Skeletal muscle tissue (tissue), 3 donors: ENCODE measurements at regions not wholly inside any gene's neighbourhood (a gene's known extent, or its start where the extent isn't known, plus 50 kb on each side); places are given as distances from the start of the nearest gene placed in this dataset.
A peak's percentile ranks its signal among the peaks of the same experiment; 100 is the strongest.

ENCODE experiments used
- H3K27ac ChIP-seq: one replicate; pipeline ENCODE4 v1.7.0; 2013; ENCODE audit warnings: mild to moderate bottlenecking, low read depth, low read length, inconsistent platforms
- H3K27me3 ChIP-seq, 3 donors: one replicate each; pipeline ENCODE4 v1.7.0; 2013; ENCODE audit warnings: low read length in 3 of 3; ENCODE audit not compliant: control insufficient read depth in 3 of 3, insufficient read depth in 3 of 3
- H3K36me3 ChIP-seq, 3 donors: one replicate each; pipeline ENCODE4 v1.7.0; 2013; ENCODE audit warnings: low read length in 3 of 3; ENCODE audit not compliant: control insufficient read depth in 3 of 3, insufficient read depth in 3 of 3
- H3K4me1 ChIP-seq, 3 donors: one replicate each; pipeline ENCODE4 v1.7.0; 2013; ENCODE audit warnings: low read length in 3 of 3, mild to moderate bottlenecking in 3 of 3; ENCODE audit not compliant: control insufficient read depth in 3 of 3, insufficient read depth in 3 of 3
- H3K4me3 ChIP-seq, 3 donors: one replicate each; pipeline ENCODE4 v1.7.0; 2013; ENCODE audit warnings: low read length in 3 of 3
- H3K9ac ChIP-seq, 3 donors: one replicate each; pipeline ENCODE4 v1.7.0; 2013; ENCODE audit warnings: low read length in 3 of 3, mild to moderate bottlenecking in 3 of 3, moderate library complexity in 2 of 3, low read depth in 1 of 3
- H3K9me3 ChIP-seq, 3 donors: one replicate each; pipeline ENCODE4 v1.7.0; 2013; ENCODE audit warnings: low read length in 3 of 3; ENCODE audit not compliant: control insufficient read depth in 3 of 3
- donor health status: Osteomylitis.

DNA sequence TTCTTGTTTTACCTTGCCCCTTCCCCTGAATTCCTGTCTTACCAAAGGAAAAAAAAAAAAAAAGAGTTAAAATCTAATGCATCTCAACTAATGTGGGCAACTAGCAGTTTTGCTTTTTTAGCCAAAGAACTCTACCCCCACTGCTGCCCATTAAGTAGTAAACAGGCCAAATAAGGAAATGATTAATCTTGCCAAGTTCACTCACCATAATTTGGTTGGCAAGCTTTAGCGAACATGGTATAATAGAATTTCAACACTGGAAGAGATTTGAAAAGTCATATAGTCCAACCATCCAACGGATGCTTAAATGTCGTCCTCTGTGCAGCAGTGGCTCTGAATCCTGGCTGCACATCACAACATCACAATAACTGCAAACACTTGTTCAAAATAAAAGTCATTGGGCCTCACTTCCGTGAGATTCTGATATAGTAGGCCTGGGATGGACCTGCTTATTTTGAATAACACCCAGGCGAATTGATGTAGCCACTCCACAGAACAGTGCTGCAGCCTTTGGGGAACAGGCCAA, 142.0 kb upstream of the UBE2E1 start:
- Histone ChIP-seq H3K9me3 (no peaks in the 10 kb centered on the region), H3K4me1 (peaks cover 0 to 4% (median 0%) of the 10 kb centered on the region in 3 donors), H3K27me3 (no peaks in the 10 kb centered on the region), H3K4me3 (no peak overlapping the region), H3K9ac (no peak overlapping the region), H3K27ac (no peak overlapping the region), H3K36me3 (no peaks in the 10 kb centered on the region)

DNA sequence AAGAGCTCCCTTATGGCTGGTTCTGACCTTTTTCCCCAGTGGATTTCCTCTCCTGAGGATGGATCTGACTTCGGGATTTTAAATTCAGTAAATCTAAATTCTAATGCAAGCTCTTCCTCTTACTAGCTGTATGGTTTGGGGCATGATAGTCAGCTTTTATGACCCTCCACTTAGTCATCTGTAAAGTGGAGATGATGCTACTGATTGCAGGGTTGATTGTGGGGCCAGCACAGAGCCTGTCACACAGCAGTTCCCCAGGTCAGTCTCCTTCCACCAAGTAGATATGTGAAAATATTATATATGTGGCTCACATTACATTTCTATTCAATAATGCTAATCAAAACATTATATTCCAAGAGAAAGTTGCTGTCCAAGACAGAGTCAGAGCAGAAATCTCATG, 141.3 kb upstream of the UBE2E1 start:
- Histone ChIP-seq H3K27me3 (no peaks in the 10 kb centered on the region), H3K4me3 (no peak overlapping the region), H3K9ac (no peak overlapping the region), H3K9me3 (no peaks in the 10 kb centered on the region), H3K27ac (no peak overlapping the region), H3K36me3 (no peaks in the 10 kb centered on the region), H3K4me1 (peaks cover 0 to 4% (median 0%) of the 10 kb centered on the region in 3 donors)

- H3K9ac ChIP-seq, result no peak overlapping the region
- no peak overlapping the region for H3K27ac ChIP-seq
- H3K36me3 ChIP-seq, result no peaks in the 10 kb centered on the region
- H3K27me3 ChIP-seq, result no peaks in the 10 kb centered on the region
- H3K4me1 ChIP-seq, result peaks cover 0 to 4% (median 0%) of the 10 kb centered on the region in 3 donors
- no peak overlapping the region for H3K4me3 ChIP-seq
- no peaks in the 10 kb centered on the region for H3K9me3 ChIP-seq
Measured at GRCh38 chr3:23665741-23666140, 140.0 kb upstream of the UBE2E1 start.

- no peaks in the 10 kb centered on the region for H3K9me3 ChIP-seq
- peaks cover 0 to under 1% (median under 1%) of the 10 kb centered on the region in 3 donors for H3K27me3 ChIP-seq
- H3K9ac ChIP-seq, result no peak overlapping the region
- H3K36me3 ChIP-seq, result no peaks in the 10 kb centered on the region
- no peak overlapping the region for H3K4me3 ChIP-seq
- H3K4me1 ChIP-seq, result peaks cover 0 to 4% (median 4%) of the 10 kb centered on the region in 3 donors
- H3K27ac ChIP-seq, result no peak overlapping the region
Measured at GRCh38 chr3:23666818-23667217, 138.9 kb upstream of the UBE2E1 start.

GRCh38 chr3:23667536-23668429, 138.0 kb upstream of the UBE2E1 start:
- Histone ChIP-seq H3K27ac (no peak overlapping the region), H3K9ac (no peak overlapping the region), H3K4me3 (no peak overlapping the region), H3K27me3 (peaks cover 0 to 3% (median 2%) of the 10 kb centered on the region in 3 donors), H3K9me3 (no peaks in the 10 kb centered on the region), H3K36me3 (no peaks in the 10 kb centered on the region), H3K4me1 (peaks cover 3 to 6% (median 4%) of the 10 kb centered on the region in 3 donors)

DNA sequence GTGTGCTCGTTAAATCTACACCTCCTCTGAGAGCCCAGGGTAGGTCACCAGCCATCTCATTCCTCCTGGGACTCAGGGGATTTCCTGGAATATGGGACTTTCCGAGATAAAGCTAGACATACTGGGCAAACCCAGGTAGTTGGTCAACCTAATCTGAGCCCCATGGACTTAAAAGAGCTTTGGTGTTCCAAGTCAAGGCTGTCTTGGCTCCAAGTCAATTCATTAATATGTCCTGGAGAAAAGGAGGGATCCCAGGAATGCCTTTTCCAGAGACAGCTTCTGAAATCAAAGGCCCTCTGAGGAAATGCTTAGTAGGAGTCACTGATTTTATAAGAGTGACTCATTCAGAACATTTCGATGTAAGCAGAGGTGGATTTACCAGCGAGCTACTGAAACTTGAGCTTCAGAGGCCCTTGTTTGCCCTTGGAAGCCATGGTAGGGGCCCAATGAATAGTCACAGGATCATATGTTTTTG, 137.3 kb upstream of the UBE2E1 start:
- Histone ChIP-seq H3K9me3 (no peaks in the 10 kb centered on the region), H3K27me3 (peaks cover 0 to 3% (median 2%) of the 10 kb centered on the region in 3 donors), H3K4me3 (no peak overlapping the region), H3K36me3 (no peaks in the 10 kb centered on the region), H3K4me1 (peaks cover 3 to 6% (median 4%) of the 10 kb centered on the region in 3 donors), H3K9ac (no peak overlapping the region), H3K27ac (no peak overlapping the region)

GRCh38 chr3:23669541-23670255, 136.1 kb upstream of the UBE2E1 start:
- Histone ChIP-seq H3K9me3 (no peaks in the 10 kb centered on the region), H3K4me3 (no peak overlapping the region), H3K9ac (no peak overlapping the region), H3K27me3 (peaks cover 0 to 3% (median 2%) of the 10 kb centered on the region in 3 donors), H3K4me1 (peaks cover 3 to 6% (median 4%) of the 10 kb centered on the region in 3 donors), H3K27ac (no peak overlapping the region), H3K36me3 (no peaks in the 10 kb centered on the region)

DNA sequence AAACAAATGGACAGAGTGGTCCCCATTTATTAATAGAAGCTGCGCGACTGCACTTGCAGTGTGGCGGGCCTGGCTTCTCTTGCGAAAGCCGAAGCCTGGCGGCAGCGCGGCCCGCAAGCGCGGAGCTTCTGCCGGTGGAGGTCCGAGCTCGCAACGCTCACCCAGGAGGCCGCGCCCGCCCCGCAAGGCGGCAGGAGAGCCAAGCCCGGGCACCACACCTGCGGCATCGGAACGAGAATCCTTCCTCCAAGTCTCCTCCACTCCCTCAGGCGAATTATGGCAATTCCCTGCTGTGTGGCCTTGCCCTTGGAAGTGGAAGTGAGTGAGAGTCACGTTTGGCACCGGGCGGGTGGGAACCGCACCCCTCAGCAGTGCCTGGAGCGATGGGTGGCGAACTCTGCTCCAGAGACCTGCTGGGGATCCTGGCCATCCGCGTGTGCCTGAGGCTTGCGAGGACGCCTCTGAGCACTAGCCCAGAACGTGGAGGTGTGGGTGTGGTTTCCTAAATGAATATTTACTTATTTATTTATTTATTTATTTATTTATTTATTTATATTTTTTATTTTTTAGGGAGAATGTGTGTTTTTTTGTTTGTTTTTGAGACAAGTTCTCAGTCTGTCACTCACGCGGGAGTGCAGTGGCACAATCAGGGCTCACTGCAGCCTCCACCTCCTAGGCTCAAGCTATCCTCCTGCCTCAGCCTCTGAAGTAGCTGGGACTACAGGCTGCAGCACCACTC, 133.7 kb upstream of the UBE2E1 start:
- Histone ChIP-seq H3K4me1 (peaks cover 3 to 6% (median 4%) of the 10 kb centered on the region in 3 donors), H3K27ac (no peak overlapping the region), H3K36me3 (no peaks in the 10 kb centered on the region), H3K9ac (peak overlapping the region in 2 of 3 donors; percentile 12 to 64), H3K4me3 (peak overlapping the region; percentile 53 to 60 (median 60)), H3K9me3 (no peaks in the 10 kb centered on the region), H3K27me3 (peaks cover 0 to 3% (median 2%) of the 10 kb centered on the region in 3 donors)

DNA sequence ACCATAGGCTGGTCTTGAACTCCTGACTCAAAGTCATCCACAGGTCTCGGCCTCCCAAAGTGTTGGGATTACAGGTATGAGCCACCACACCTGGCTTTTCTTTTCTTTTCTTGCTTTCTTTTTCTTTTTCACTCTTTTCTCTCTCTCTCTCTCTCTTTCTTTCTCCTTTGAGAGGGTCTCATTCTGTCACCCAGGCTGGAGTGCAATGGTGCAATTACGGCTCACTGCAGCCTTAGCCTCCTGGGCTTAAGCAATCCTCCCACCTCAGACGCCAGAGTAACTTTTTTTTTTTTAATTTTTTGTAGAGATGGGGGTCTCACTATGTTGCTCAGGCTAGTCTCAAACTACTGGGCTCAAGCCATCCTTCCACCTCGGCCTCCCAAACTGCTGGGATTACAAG, 133.1 kb upstream of the UBE2E1 start:
- H3K36me3 ChIP-seq, result no peaks in the 10 kb centered on the region
- H3K4me3 ChIP-seq, result no peak overlapping the region
- peaks cover 3 to 6% (median 4%) of the 10 kb centered on the region in 3 donors for H3K4me1 ChIP-seq
- peaks cover 0 to 3% (median 2%) of the 10 kb centered on the region in 3 donors for H3K27me3 ChIP-seq
- H3K9me3 ChIP-seq, result no peaks in the 10 kb centered on the region
- no peak overlapping the region for H3K9ac ChIP-seq
- H3K27ac ChIP-seq, result no peak overlapping the region
